Gastroesophageal sphincter (tissue), 4 donors: ENCODE measurements at regions not wholly inside any gene's neighbourhood (a gene's known extent, or its start where the extent isn't known, plus 50 kb on each side); places are given as distances from the start of the nearest gene placed in this dataset.

Experiments used
- ATAC-seq: fragments of 150-250 bp; one replicate; pipeline ENCODE4 v1.9.1; 2016; ENCODE audit warnings: mild to moderate bottlenecking, moderate library complexity
- H3K27ac ChIP-seq, 4 donors: fragments of 200-600 bp; sonication (generic) in 3 of 4; 1 replicate in 3 of 4; 2 replicates in 1 of 4; pipeline ENCODE4 v1.5.1; 2016 to 2019
- H3K27me3 ChIP-seq: fragments of 200-600 bp; sonication (generic); one replicate; pipeline ENCODE4 v1.5.1; 2019
- H3K36me3 ChIP-seq, 2 donors: fragments of 200-600 bp; sonication (generic); one replicate each; pipeline ENCODE4 v1.5.1; 2019; ENCODE audit warnings: control low read depth in 1 of 2
- H3K4me1 ChIP-seq, 3 donors: fragments of 200-600 bp; sonication (generic); 1 replicate in 2 of 3; 2 replicates in 1 of 3; pipeline ENCODE4 v1.5.1; 2016 to 2019; ENCODE audit warnings: control low read depth in 2 of 3
- H3K4me3 ChIP-seq, 2 donors: fragments of 200-600 bp; sonication (generic); one replicate each; pipeline ENCODE4 v1.5.1; 2019; ENCODE audit warnings: mild to moderate bottlenecking in 1 of 2, moderate library complexity in 1 of 2
- H3K9me3 ChIP-seq, 3 donors: fragments of 200-600 bp; sonication (generic); one replicate each; pipeline ENCODE4 v1.5.1; 2017 to 2019; ENCODE audit warnings: control low read depth in 2 of 3
- CTCF ChIP-seq, 4 experiments: fragments of 200-600 bp in 2 of 4; fragments of 450-650 bp in 2 of 4; sonication (generic) in 1 of 4; IDR thresholded peaks; one replicate each; pipeline ENCODE4 v1.5.1; 2017 to 2019; ENCODE audit warnings: antibody characterized with exemption in 4 of 4, mild to moderate bottlenecking in 2 of 4, moderate library complexity in 2 of 4
- EP300 ChIP-seq: sonication (generic); formaldehyde crosslinking; IDR thresholded peaks from one replicate; pipeline ENCODE4 v1.6.1; 2017; ENCODE audit warnings: antibody characterized with exemption, mild to moderate bottlenecking
- POLR2A ChIP-seq, 2 donors: fragments of 450-650 bp; IDR thresholded peaks; one replicate each; pipeline ENCODE4 v1.6.1; 2017; ENCODE audit warnings: antibody characterized with exemption in 2 of 2, mild to moderate bottlenecking in 2 of 2, moderate library complexity in 1 of 2
- POLR2AphosphoS5 ChIP-seq: sonication (generic); formaldehyde crosslinking; IDR thresholded peaks from one replicate; pipeline ENCODE4 v1.6.1; 2017; ENCODE audit warnings: antibody characterized with exemption
- WGBS, 2 donors: methylation state at CpG; one replicate each; pipeline ENCODE4 v1.1.5; 2018; ENCODE audit warnings: low coverage in 1 of 2; 5-methylcytosine and 5-hydroxymethylcytosine counted together

GRCh38 chr10:88039496-88040200 is 176.2 kb downstream of the PTEN start:
- no peaks in the 10 kb centered on the region for H3K9me3 ChIP-seq
- no peaks in the 10 kb centered on the region for H3K36me3 ChIP-seq
- WGBS, 2 donors: 66 to 77% methylated on average over 6 of the region's 6 CpGs
- H3K27me3 ChIP-seq: no peaks in the 10 kb centered on the region
- TF ChIP-seq EP300 (no peak), POLR2A (IDR thresholded peaks at IDR 0.05) (no peak), CTCF (IDR thresholded peaks at IDR 0.05) (no peak)
- H3K27ac ChIP-seq: no peak overlapping the region
- no peak overlapping the region for H3K4me3 ChIP-seq
- H3K4me1 ChIP-seq: peaks cover 0 to 17% (median 0%) of the 10 kb centered on the region in 3 donors
- ATAC-seq: no peak

DNA sequence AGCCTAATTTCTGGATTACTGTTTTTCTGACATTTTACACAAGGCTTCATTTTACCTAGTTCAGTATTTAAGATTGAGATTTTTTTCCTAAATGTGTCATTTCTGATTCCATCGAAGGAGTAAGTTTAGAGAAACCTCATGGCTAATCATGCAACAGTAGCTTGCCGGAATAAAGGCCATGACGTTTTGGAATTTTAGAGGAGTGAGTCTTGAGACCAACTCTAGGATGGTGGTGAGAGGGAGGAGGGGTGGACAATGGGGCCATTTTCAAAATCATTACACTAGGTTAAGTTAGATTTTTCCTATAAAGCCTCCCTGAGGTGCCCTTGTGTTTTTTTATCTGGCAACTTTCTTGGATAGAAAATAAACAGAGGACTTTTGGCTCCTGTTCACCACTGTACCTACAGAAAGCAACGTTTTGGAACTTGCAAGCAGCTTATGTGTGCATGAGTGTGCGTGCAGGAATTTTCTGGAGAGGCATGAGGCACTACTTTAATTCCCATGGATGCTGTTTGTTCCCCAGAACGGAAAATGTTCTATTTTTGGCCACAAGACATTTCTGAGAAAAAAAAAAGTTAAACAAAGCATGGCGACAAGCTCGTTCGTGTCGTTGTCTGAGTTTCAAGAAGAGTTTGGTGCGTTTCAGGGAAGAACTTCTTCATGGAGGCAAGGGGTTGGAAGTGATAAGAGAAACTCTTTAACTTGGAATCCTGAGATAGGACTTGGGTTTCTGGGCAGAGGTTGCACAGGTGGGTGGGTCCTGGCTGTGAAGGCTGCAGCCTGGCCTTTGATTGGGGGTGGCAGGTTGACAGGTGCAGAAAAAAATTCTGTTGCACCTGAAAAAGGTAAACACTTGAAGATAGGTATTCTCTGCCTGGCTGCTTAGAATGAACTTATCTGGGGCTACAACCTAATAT is 178.1 kb downstream of the PTEN start:
- no peaks in the 10 kb centered on the region for H3K36me3 ChIP-seq
- H3K27ac ChIP-seq: peak overlapping the region in 2 of 4 donors; percentile 16 to 55
- H3K4me1 ChIP-seq: peaks cover 0 to 17% (median 0%) of the 10 kb centered on the region in 3 donors
- H3K27me3 ChIP-seq: no peaks in the 10 kb centered on the region
- no peak overlapping the region for H3K4me3 ChIP-seq
- TF ChIP-seq CTCF (IDR thresholded peaks at IDR 0.05) (no peak), POLR2AphosphoS5 (no peak), EP300 (no peak), POLR2A (IDR thresholded peaks at IDR 0.05) (no peak)
- 26 to 55% methylated on average over 6 to 11 of the region's 11 CpGs for WGBS, 2 donors
- H3K9me3 ChIP-seq: no peaks in the 10 kb centered on the region
- ATAC-seq: no peak

- Histone ChIP-seq H3K9me3 (no peaks in the 10 kb centered on the region), H3K36me3 (no peaks in the 10 kb centered on the region), H3K4me1 (peaks cover 0 to 17% (median 0%) of the 10 kb centered on the region in 3 donors), H3K4me3 (no peak overlapping the region), H3K27me3 (no peaks in the 10 kb centered on the region), H3K27ac (peak overlapping the region in 3 of 4 donors; percentile 16 to 55 (median 35))
- ATAC-seq: peak; percentile 59
- WGBS, 2 donors: 58 to 59% methylated on average over 12 to 15 of the region's 19 CpGs
- TF ChIP-seq EP300: no peak
- TF ChIP-seq POLR2A (IDR thresholded peaks at IDR 0.05): no peak
- no peak for TF ChIP-seq POLR2AphosphoS5
- no peak for TF ChIP-seq CTCF (IDR thresholded peaks at IDR 0.05)
Observed at GRCh38 chr10:88042160-88043100, 179.0 kb downstream of the PTEN start.

GRCh38 chr10:88045096-88045495 is 181.7 kb downstream of the PTEN start:
- 62 to 70% methylated on average over 5 of the region's 5 CpGs for WGBS, 2 donors
- TF ChIP-seq POLR2A (IDR thresholded peaks at IDR 0.05) (no peak), POLR2AphosphoS5 (no peak), EP300 (no peak), CTCF (IDR thresholded peaks at IDR 0.05) (no peak)
- no peak for ATAC-seq
- Histone ChIP-seq H3K4me3 (no peak overlapping the region), H3K27ac (peak overlapping the region in 2 of 4 donors; percentile 24 to 51), H3K4me1 (peaks cover 0 to 17% (median 0%) of the 10 kb centered on the region in 3 donors), H3K9me3 (no peaks in the 10 kb centered on the region), H3K27me3 (no peaks in the 10 kb centered on the region), H3K36me3 (no peaks in the 10 kb centered on the region)
